CD14-positive monocyte (primary cell): ENCODE measurements at regions not wholly inside any gene's neighbourhood (a gene's known extent, or its start where the extent isn't known, plus 50 kb on each side); places are given as distances from the start of the nearest gene placed in this dataset.

Experiments used
- DNase-seq, 3 donors: peaks; one replicate each; pipeline ENCODE4 v3.0.0-alpha.2; 2011 to 2022
- H2AFZ ChIP-seq: 2 replicates; pipeline ENCODE4 v1.6.0; 2012; ENCODE audit warnings: mild to moderate bottlenecking, low read depth, low read length, inconsistent platforms; ENCODE audit not compliant: insufficient read depth, poor library complexity, severe bottlenecking
- H3K27ac ChIP-seq, 2 donors: 1 replicate in 1 of 2; 2 replicates in 1 of 2; pipeline ENCODE4 v1.5.1; 2012 to 2013; ENCODE audit warnings: low read length in 2 of 2, control low read depth in 1 of 2, inconsistent platforms in 1 of 2, low read depth in 1 of 2, mild to moderate bottlenecking in 1 of 2
- H3K27me3 ChIP-seq, 2 donors: one replicate each; pipeline versions ENCODE4 v1.6.0 to v1.6.1; 2011 to 2013; ENCODE audit warnings: low read length in 2 of 2; ENCODE audit not compliant: control insufficient read depth in 2 of 2, insufficient read depth in 2 of 2
- H3K36me3 ChIP-seq, 2 donors: replicated peaks in 1 of 2; 1 replicate in 1 of 2; 2 replicates in 1 of 2; pipeline versions ENCODE4 v1.5.1 to v1.6.1; 2012 to 2013; ENCODE audit warnings: low read length in 2 of 2, control low read depth in 1 of 2, inconsistent platforms in 1 of 2, mild to moderate bottlenecking in 1 of 2; ENCODE audit not compliant: insufficient read depth in 2 of 2, control insufficient read depth in 1 of 2
- H3K4me1 ChIP-seq, 2 donors: 1 replicate in 1 of 2; 2 replicates in 1 of 2; pipeline versions ENCODE4 v1.5.1 to v1.6.1; 2012 to 2013; ENCODE audit warnings: low read length in 2 of 2, control low read depth in 1 of 2, inconsistent platforms in 1 of 2, mild to moderate bottlenecking in 1 of 2, moderate library complexity in 1 of 2; ENCODE audit not compliant: insufficient read depth in 2 of 2, control insufficient read depth in 1 of 2
- H3K4me2 ChIP-seq: replicated peaks from 2 replicates; pipeline ENCODE3; 2012; ENCODE audit warnings: low read length, moderate library complexity, mild to moderate bottlenecking; ENCODE audit not compliant: poor library complexity, severe bottlenecking; ENCODE audit errors: extremely low read depth
- H3K4me3 ChIP-seq, 3 experiments: fragments of 200-600 bp in 1 of 3; sonication (generic) in 1 of 3; replicated peaks in 1 of 3; 1 replicate in 2 of 3; 2 replicates in 1 of 3; pipeline ENCODE4 v1.5.1; 2011 to 2013; ENCODE audit warnings: low read length in 3 of 3, mild to moderate bottlenecking in 3 of 3, control low read depth in 2 of 3, low read depth in 2 of 3, inconsistent platforms in 1 of 3, moderate library complexity in 1 of 3
- H3K79me2 ChIP-seq: 2 replicates; pipeline ENCODE4 v1.6.0; 2012; ENCODE audit warnings: mild to moderate bottlenecking, control low read depth, inconsistent platforms, low read length, moderate library complexity; ENCODE audit not compliant: insufficient read depth
- H3K9ac ChIP-seq: 2 replicates; pipeline ENCODE4 v1.6.0; 2017; ENCODE audit warnings: low read length, mild to moderate bottlenecking; ENCODE audit not compliant: insufficient read depth, poor library complexity, severe bottlenecking
- H3K9me3 ChIP-seq, 2 donors: replicated peaks in 1 of 2; 1 replicate in 1 of 2; 2 replicates in 1 of 2; pipeline versions ENCODE4 v1.5.1 to v1.6.1; 2012 to 2013; ENCODE audit warnings: low read length in 2 of 2, control low read depth in 1 of 2; ENCODE audit not compliant: control insufficient read depth in 1 of 2, insufficient read depth in 1 of 2
- H4K20me1 ChIP-seq: 2 replicates; pipeline ENCODE4 v1.6.0; 2012; ENCODE audit warnings: mild to moderate bottlenecking, low read length, control low read depth, moderate library complexity; ENCODE audit not compliant: insufficient read depth
- H3K27ac Mint-ChIP-seq, 7 donors: one replicate each; pipeline ENCODE4 v1.8.0; 2020; ENCODE audit warnings: mild to moderate bottlenecking in 7 of 7, mixed read lengths in 7 of 7, moderate library complexity in 6 of 7, inconsistent platforms in 2 of 7
- H3K27me3 Mint-ChIP-seq, 3 donors: one replicate each; pipeline ENCODE4 v1.8.0; 2021 to 2022; ENCODE audit warnings: low read depth in 3 of 3, mild to moderate bottlenecking in 3 of 3, mixed read lengths in 3 of 3, moderate library complexity in 3 of 3, inconsistent platforms in 1 of 3
- H3K36me3 Mint-ChIP-seq, 2 donors: one replicate each; pipeline ENCODE4 v1.8.0; 2020; ENCODE audit warnings: mixed read lengths in 2 of 2, inconsistent platforms in 1 of 2, mild to moderate bottlenecking in 1 of 2
- H3K4me1 Mint-ChIP-seq: one replicate; pipeline ENCODE4 v1.8.0; 2020; ENCODE audit warnings: mild to moderate bottlenecking, mixed read lengths
- H3K4me3 Mint-ChIP-seq, 2 donors: one replicate each; pipeline ENCODE4 v1.8.0; 2020; ENCODE audit warnings: mild to moderate bottlenecking in 2 of 2, mixed read lengths in 2 of 2, moderate library complexity in 1 of 2
- H3K9me3 Mint-ChIP-seq, 7 donors: one replicate each; pipeline ENCODE4 v1.8.0; 2020 to 2022; ENCODE audit warnings: mixed read lengths in 7 of 7, mild to moderate bottlenecking in 6 of 7, moderate library complexity in 6 of 7, inconsistent platforms in 2 of 7
- CTCF ChIP-seq: fragments of 200-600 bp; IDR thresholded peaks from one replicate; pipeline ENCODE4 v1.8.0; 2022; ENCODE audit warnings: antibody characterized with exemption, mild to moderate bottlenecking
- WGBS: methylation state at CpG from one replicate; pipeline ENCODE4 v1.1.5; 2013; ENCODE audit warnings: missing lambda C conversion rate; ENCODE audit not compliant: insufficient coverage; 5-methylcytosine and 5-hydroxymethylcytosine counted together
- intact Hi-C, 2 donors: fragments of 100-400 bp; cut with micrococcal nuclease; formaldehyde crosslinking; loops; one replicate each; pipeline versions ENCODE4 v1.15.0 to v1.15.1; 2023

GRCh38 chr5:74328221-74328630, 312.3 kb downstream of the ENC1 start:
- H3K9me3 Mint-ChIP-seq, result peaks cover 0 to 2% (median 0%) of the 10 kb centered on the region in 7 donors
- Histone ChIP-seq H3K79me2 (no peaks in the 10 kb centered on the region), H3K4me2 (no peak overlapping the region), H3K4me3 (no peak overlapping the region), H3K27ac (no peak overlapping the region), H3K27me3 (peaks cover 7 to 8% of the 10 kb centered on the region in 2 donors), H3K4me1 (no peaks in the 10 kb centered on the region), H4K20me1 (no peaks in the 10 kb centered on the region), H3K36me3 (no peaks in the 10 kb centered on the region), H3K9me3 (no peaks in the 10 kb centered on the region), H2AFZ (no peak overlapping the region), H3K9ac (no peak overlapping the region)
- WGBS, result 100% methylated on average over 1 of the region's 1 CpG
- H3K36me3 Mint-ChIP-seq, result no peaks in the 10 kb centered on the region
- no peak for TF ChIP-seq CTCF
- no peak overlapping the region for H3K27ac Mint-ChIP-seq
- intact Hi-C loops, result no loop called here
- peak overlapping the region in 1 of 2 donors; percentile 1 for H3K4me3 Mint-ChIP-seq
- H3K27me3 Mint-ChIP-seq, result peaks cover 6 to 37% (median 24%) of the 10 kb centered on the region in 3 donors
- no peak for DNase-seq
- peaks cover 4% of the 10 kb centered on the region for H3K4me1 Mint-ChIP-seq

- Histone ChIP-seq H3K27me3 (peaks cover 6 to 7% of the 10 kb centered on the region in 2 donors), H3K4me2 (no peak overlapping the region), H2AFZ (no peak overlapping the region), H3K36me3 (no peaks in the 10 kb centered on the region), H3K4me3 (no peak overlapping the region), H4K20me1 (no peaks in the 10 kb centered on the region), H3K79me2 (no peaks in the 10 kb centered on the region), H3K4me1 (no peaks in the 10 kb centered on the region), H3K9ac (no peak overlapping the region), H3K9me3 (no peaks in the 10 kb centered on the region), H3K27ac (no peak overlapping the region)
- DNase-seq, result no peak
- peaks cover 4% of the 10 kb centered on the region for H3K4me1 Mint-ChIP-seq
- peaks cover 0 to 2% (median 0%) of the 10 kb centered on the region in 7 donors for H3K9me3 Mint-ChIP-seq
- no peaks in the 10 kb centered on the region for H3K36me3 Mint-ChIP-seq
- intact Hi-C loops, result no loop called here
- TF ChIP-seq CTCF, result no peak
- 33% methylated on average over 1 of the region's 2 CpGs for WGBS
- no peak overlapping the region for H3K4me3 Mint-ChIP-seq
- H3K27ac Mint-ChIP-seq, result peak overlapping the region in 1 of 7 donors; percentile 16
- H3K27me3 Mint-ChIP-seq, result peaks cover 6 to 37% (median 24%) of the 10 kb centered on the region in 3 donors
Observed at GRCh38 chr5:74327339-74327685, 313.2 kb downstream of the ENC1 start.
